H1 (cell line): ENCODE measurements at regions not wholly inside any gene's neighbourhood (a gene's known extent, or its start where the extent isn't known, plus 50 kb on each side); places are given as distances from the start of the nearest gene placed in this dataset.

Experiments
- CTCF ChIP-seq, 3 experiments: IDR thresholded peaks; 1 replicate in 2 of 3; 2 replicates in 1 of 3; pipeline versions ENCODE4 v1.5.1 to v1.6.1; 2011; ENCODE audit warnings: low read length in 3 of 3, mild to moderate bottlenecking in 3 of 3, inconsistent platforms in 2 of 3, low read depth in 1 of 3, moderate library complexity in 1 of 3; ENCODE audit not compliant: insufficient read depth in 1 of 3; ENCODE audit errors: control extremely low read depth in 1 of 3
- EZH2 ChIP-seq: fragments of 200-600 bp; sonication (generic); IDR thresholded peaks from 2 replicates; pipeline ENCODE4 v1.7.1; 2012; ENCODE audit warnings: low read depth, mild to moderate bottlenecking, moderate library complexity, low read length, inconsistent platforms; ENCODE audit not compliant: severe bottlenecking
- RAD21 ChIP-seq, 2 experiments: IDR thresholded peaks in 1 of 2; conservative IDR thresholded peaks in 1 of 2; 2 replicates each; pipeline ENCODE4 v1.6.1; 2011; ENCODE audit warnings: low read depth in 2 of 2, low read length in 2 of 2, improper control_type of control experiment in 1 of 2, inconsistent platforms in 1 of 2, mild to moderate bottlenecking in 1 of 2, moderate library complexity in 1 of 2
- RBBP5 ChIP-seq: IDR thresholded peaks from 2 replicates; pipeline ENCODE4 v1.7.1; 2012; ENCODE audit warnings: low read depth, mild to moderate bottlenecking, inconsistent platforms, low read length, moderate library complexity, borderline replicate concordance

- TF ChIP-seq CTCF (IDR thresholded peaks at IDR 0.05; ENCODE audit: control extremely low read depth in 1 of 3, insufficient read depth in 1 of 3, low read depth in 1 of 3, low read length in 3 of 3) (no peak), RBBP5 (no peak), RAD21 (IDR thresholded peaks at IDR 0.05 in 1 of 2, conservative IDR thresholded peaks at IDR 0.05 in 1 of 2; ENCODE audit: low read depth in 2 of 2, low read length in 2 of 2) (no peak), EZH2 (no peak)
These were observed 129.3 kb upstream of the LPCAT1 start for GRCh38 chr5:1652873-1653697.
